Esophagus squamous epithelium (tissue), 4 donors: ENCODE measurements at regions not wholly inside any gene's neighbourhood (a gene's known extent, or its start where the extent isn't known, plus 50 kb on each side); places are given as distances from the start of the nearest gene placed in this dataset.

ENCODE experiments used
- CTCF ChIP-seq, 6 experiments: fragments of 450-650 bp in 4 of 6; fragments of 200-600 bp in 2 of 6; sonication (generic) in 2 of 6; IDR thresholded peaks; one replicate each; pipeline ENCODE4 v1.5.1; 2016 to 2019; ENCODE audit warnings: antibody characterized with exemption in 6 of 6, mild to moderate bottlenecking in 4 of 6, moderate library complexity in 4 of 6
- POLR2A ChIP-seq, 4 donors: fragments of 450-650 bp; IDR thresholded peaks; one replicate each; pipeline ENCODE4 v1.6.1; 2017; ENCODE audit warnings: antibody characterized with exemption in 4 of 4, mild to moderate bottlenecking in 4 of 4, moderate library complexity in 3 of 4

- TF ChIP-seq CTCF (IDR thresholded peaks at IDR 0.05) (no peak), POLR2A (IDR thresholded peaks at IDR 0.05) (no peak)
Measured at GRCh38 chr7:42618651-42619360, 293.1 kb downstream of the C7orf25 start.
